WERI-Rb-1 (cell line): ENCODE measurements at regions not wholly inside any gene's neighbourhood (a gene's known extent, or its start where the extent isn't known, plus 50 kb on each side); places are given as distances from the start of the nearest gene placed in this dataset.

Source experiments
- DNase-seq: peaks from one replicate; pipeline ENCODE4 v3.0.0-alpha.2; 2020
- H3K27ac ChIP-seq: fragments of 250-450 bp; sonication (Bioruptor Pico); 2 replicates; pipeline ENCODE4 v1.5.1; 2020; ENCODE audit warnings: mild to moderate bottlenecking, moderate library complexity
- H3K27me3 ChIP-seq: fragments of 250-450 bp; sonication (Bioruptor Pico); 2 replicates; pipeline ENCODE4 v1.5.1; 2021; ENCODE audit warnings: mild to moderate bottlenecking, low read depth, moderate library complexity; ENCODE audit not compliant: insufficient read depth, severe bottlenecking
- H3K36me3 ChIP-seq: fragments of 250-450 bp; sonication (Bioruptor Pico); 2 replicates; pipeline ENCODE4 v1.5.1; 2020; ENCODE audit warnings: mild to moderate bottlenecking, moderate library complexity
- H3K4me3 ChIP-seq: 2 replicates; pipeline ENCODE4 v1.5.1; 2011; ENCODE audit warnings: low read depth, mild to moderate bottlenecking, control low read depth, low read length
- H3K9me3 ChIP-seq: fragments of 250-450 bp; sonication (Bioruptor Pico); 2 replicates; pipeline ENCODE4 v1.5.1; 2021; ENCODE audit warnings: mild to moderate bottlenecking, moderate library complexity; ENCODE audit not compliant: severe bottlenecking
- TF ChIP-seq, protein P1 (sequence below): IDR thresholded peaks from 2 replicates; pipeline ENCODE4 v1.5.1; 2011; ENCODE audit warnings: low read depth, mild to moderate bottlenecking, control low read depth, inconsistent platforms, low read length

DNA sequence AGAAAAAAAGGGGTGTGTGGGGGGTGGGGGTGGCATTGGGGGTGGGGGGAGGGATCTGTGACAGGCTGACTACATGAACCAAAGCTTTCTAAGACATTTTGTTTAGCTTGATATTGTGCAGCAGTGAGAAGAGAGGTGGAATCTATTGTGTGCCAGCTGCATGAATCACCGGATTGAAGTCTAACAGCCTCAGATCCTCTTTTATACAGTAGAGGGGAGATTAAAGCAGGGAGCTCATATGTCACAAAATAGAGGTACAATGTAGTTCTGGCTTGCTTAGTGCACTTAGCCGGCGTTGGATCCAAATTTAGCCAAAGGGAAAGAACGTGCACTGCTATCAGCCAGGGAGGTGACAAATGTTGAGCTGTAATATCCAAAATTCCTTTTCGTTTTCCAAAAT, 404.2 kb upstream of the CITED2 start:
- TF ChIP-seq, protein P1, sequence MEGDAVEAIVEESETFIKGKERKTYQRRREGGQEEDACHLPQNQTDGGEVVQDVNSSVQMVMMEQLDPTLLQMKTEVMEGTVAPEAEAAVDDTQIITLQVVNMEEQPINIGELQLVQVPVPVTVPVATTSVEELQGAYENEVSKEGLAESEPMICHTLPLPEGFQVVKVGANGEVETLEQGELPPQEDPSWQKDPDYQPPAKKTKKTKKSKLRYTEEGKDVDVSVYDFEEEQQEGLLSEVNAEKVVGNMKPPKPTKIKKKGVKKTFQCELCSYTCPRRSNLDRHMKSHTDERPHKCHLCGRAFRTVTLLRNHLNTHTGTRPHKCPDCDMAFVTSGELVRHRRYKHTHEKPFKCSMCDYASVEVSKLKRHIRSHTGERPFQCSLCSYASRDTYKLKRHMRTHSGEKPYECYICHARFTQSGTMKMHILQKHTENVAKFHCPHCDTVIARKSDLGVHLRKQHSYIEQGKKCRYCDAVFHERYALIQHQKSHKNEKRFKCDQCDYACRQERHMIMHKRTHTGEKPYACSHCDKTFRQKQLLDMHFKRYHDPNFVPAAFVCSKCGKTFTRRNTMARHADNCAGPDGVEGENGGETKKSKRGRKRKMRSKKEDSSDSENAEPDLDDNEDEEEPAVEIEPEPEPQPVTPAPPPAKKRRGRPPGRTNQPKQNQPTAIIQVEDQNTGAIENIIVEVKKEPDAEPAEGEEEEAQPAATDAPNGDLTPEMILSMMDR = no peak
- Histone ChIP-seq H3K9me3 (no peaks in the 10 kb centered on the region), H3K27ac (peak overlapping the region; percentile 44), H3K36me3 (no peaks in the 10 kb centered on the region), H3K4me3 (0 out of 2 replicates have a peak overlapping the region, but pooled peaks have one; percentile 19), H3K27me3 (no peaks in the 10 kb centered on the region)
- peak; percentile 16 for DNase-seq

DNA sequence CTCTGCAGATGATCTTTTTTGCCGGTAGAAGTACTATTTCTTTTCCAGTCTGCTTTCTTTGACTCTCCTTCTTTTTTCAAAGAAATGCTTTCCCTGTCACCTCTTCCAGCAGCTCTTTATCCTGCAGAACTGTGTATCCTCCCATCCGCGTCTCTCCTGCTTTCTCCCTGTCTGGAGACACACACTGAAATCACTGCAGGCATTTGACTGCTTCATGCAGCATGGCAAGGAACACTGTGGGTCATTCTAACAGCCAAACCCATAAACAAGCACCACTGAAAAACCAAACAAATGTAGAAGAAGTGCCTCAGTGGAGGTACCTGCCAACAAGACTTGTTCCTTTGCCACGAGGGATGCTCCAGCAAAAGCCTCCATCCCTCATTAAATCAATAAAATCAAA, 403.7 kb upstream of the CITED2 start:
- Histone ChIP-seq H3K27me3 (no peaks in the 10 kb centered on the region), H3K4me3 (peak overlapping the region; percentile 19; the same call in 1 of the 2 replicates), H3K9me3 (no peaks in the 10 kb centered on the region), H3K36me3 (no peaks in the 10 kb centered on the region), H3K27ac (peak overlapping the region; percentile 71)
- DNase-seq = no peak
- TF ChIP-seq, protein P1 = no peak

DNA sequence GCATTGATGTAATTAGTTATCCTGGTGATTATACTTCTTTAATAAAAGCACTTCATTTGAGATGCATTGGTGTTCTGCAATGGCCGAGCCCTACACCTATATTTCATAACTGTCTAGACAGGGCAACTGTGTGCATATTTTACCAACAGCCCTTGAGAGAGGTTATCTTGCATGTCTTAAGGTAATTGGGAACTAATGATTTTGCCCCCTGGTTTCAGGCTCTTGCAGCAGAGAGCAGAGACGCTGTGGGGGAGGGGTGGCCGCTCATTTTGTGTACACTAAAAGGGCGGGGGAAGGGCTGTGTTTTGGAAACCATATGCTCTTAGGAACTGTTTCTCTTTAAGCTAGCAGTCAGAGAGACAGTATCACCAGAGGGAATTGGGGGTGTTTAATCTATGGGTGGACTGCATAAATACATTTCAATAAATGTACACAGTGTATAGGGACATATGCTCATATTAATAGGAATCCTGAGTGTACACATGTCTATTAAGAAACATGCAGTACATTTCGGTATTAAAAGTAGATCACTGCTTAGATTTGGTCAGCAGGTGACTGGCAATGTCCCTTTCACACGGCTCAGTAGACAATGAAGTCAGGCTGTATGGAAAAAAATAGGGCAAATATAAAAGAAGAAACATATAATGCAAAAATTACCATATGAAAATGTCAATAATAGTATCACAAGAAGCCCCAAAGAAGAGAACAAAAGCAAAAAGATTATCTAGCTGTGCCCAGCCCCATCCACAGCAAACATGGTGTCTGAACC, 402.9 kb upstream of the CITED2 start:
- TF ChIP-seq, protein P1 = no peak
- no peak overlapping the region for H3K4me3 ChIP-seq
- no peaks in the 10 kb centered on the region for H3K36me3 ChIP-seq
- DNase-seq = peak; percentile 62
- H3K27me3 ChIP-seq = no peaks in the 10 kb centered on the region
- H3K27ac ChIP-seq = peak overlapping the region; percentile 71
- no peaks in the 10 kb centered on the region for H3K9me3 ChIP-seq

DNA sequence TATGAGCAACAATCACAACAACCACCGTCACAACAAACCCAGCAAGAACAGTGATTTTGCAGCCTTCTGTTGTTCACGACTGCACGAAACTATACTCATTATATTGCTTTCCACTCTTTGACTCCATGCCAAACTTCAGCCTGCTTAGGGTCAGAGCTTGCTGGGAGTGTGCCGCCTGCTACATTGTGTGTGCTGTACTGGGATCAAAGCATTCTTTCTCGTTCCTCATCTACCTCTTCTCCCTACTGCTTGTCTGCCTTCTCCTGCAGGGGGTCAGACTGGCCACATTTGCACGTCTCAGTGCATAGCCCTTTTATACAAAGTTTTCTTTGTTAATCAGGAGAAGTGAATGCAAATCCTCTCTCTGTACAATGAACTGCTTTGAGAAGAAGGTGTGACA, 401.6 kb upstream of the CITED2 start:
- TF ChIP-seq, protein P1 = no peak
- H3K27me3 ChIP-seq = no peaks in the 10 kb centered on the region
- DNase-seq = no peak
- no peaks in the 10 kb centered on the region for H3K9me3 ChIP-seq
- H3K27ac ChIP-seq = peak overlapping the region; percentile 15; the same call in 1 of the 2 replicates
- no peak overlapping the region for H3K4me3 ChIP-seq
- H3K36me3 ChIP-seq = no peaks in the 10 kb centered on the region

DNA sequence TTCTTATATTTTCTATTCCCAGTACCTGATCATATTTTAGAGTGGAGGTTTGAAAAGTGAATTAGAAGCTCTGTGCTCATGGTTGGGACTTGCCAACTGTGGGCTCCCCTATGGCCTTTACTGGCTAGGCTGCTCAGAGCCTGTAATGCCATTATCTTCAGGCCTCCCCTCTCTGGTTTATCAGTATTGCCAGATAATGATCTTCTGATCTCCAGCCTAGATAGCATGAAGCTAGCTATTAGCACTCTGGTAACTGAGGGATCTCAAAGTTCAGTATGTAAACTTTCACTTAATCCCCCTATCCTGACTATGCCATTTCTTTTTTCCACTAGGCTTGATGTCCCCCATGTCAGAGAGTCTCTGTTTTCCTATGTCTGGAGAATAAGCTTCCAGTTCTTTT, 393.7 kb upstream of the CITED2 start:
- H3K9me3 ChIP-seq = no peaks in the 10 kb centered on the region
- TF ChIP-seq, protein P1 = no peak
- H3K27me3 ChIP-seq = no peaks in the 10 kb centered on the region
- no peak for DNase-seq
- H3K36me3 ChIP-seq = no peaks in the 10 kb centered on the region
- no peak overlapping the region for H3K27ac ChIP-seq
- no peak overlapping the region for H3K4me3 ChIP-seq

DNA sequence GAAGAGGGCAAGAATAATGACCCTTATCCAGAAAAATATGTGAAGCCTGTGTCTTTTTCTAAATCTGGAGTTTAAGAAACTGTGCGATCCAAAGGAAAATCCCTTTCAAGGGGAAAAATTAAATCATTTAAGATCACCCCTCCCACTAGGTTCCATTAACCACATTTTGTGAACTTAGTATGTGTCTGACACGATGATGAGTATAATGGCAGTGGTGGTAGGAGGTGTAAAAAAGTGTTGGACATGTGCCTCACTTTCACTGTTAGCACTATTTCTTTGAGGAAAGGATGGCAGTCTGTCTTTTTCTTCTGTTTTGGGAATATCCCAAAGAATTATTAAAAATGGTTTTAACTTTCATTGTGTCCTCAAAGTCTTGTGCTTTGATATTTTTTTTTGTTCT, 392.3 kb upstream of the CITED2 start:
- Histone ChIP-seq H3K4me3 (no peak overlapping the region), H3K27me3 (no peaks in the 10 kb centered on the region), H3K36me3 (no peaks in the 10 kb centered on the region), H3K27ac (no peak overlapping the region), H3K9me3 (no peaks in the 10 kb centered on the region)
- no peak for DNase-seq
- TF ChIP-seq, protein P1 = no peak
